Ishikawa (cell line): ENCODE measurements at regions not wholly inside any gene's neighbourhood (a gene's known extent, or its start where the extent isn't known, plus 50 kb on each side); places are given as distances from the start of the nearest gene placed in this dataset.

ENCODE experiments used
- CEBPB ChIP-seq: IDR thresholded peaks from 2 replicates; pipeline ENCODE4 v1.6.1; 2012
- CREB1 ChIP-seq: IDR thresholded peaks from 2 replicates; pipeline ENCODE4 v1.6.1; 2012; ENCODE audit warnings: low read depth
- EGR1 ChIP-seq: IDR thresholded peaks from 2 replicates; pipeline ENCODE4 v1.6.1; 2012
- EP300 ChIP-seq: IDR thresholded peaks from 2 replicates; pipeline ENCODE4 v1.6.1; 2012; ENCODE audit warnings: borderline replicate concordance
- FOXM1 ChIP-seq: IDR thresholded peaks from 2 replicates; pipeline ENCODE4 v1.6.1; 2012; ENCODE audit warnings: low read depth, borderline replicate concordance
- MAX ChIP-seq: IDR thresholded peaks from 2 replicates; pipeline ENCODE4 v1.6.1; 2012
- NFIC ChIP-seq: IDR thresholded peaks from 2 replicates; pipeline ENCODE4 v1.6.1; 2012
- RAD21 ChIP-seq: IDR thresholded peaks from 2 replicates; pipeline ENCODE4 v1.6.1; 2012; ENCODE audit warnings: low read depth
- REST ChIP-seq: IDR thresholded peaks from 2 replicates; pipeline ENCODE4 v1.6.1; 2012; ENCODE audit warnings: low read depth, mild to moderate bottlenecking
- TAF1 ChIP-seq: IDR thresholded peaks from 2 replicates; pipeline ENCODE4 v1.6.1; 2012; ENCODE audit warnings: low read depth, mild to moderate bottlenecking
- TCF12 ChIP-seq: IDR thresholded peaks from 2 replicates; pipeline ENCODE4 v1.6.1; 2012; ENCODE audit warnings: low read depth
- TEAD4 ChIP-seq: IDR thresholded peaks from 2 replicates; pipeline ENCODE4 v1.6.1; 2012
- USF1 ChIP-seq: IDR thresholded peaks from 2 replicates; pipeline ENCODE4 v1.6.1; 2012
- YY1 ChIP-seq: IDR thresholded peaks from 2 replicates; pipeline ENCODE4 v1.6.1; 2012; ENCODE audit warnings: low read depth
- ZBTB7A ChIP-seq: IDR thresholded peaks from 2 replicates; pipeline ENCODE4 v1.6.1; 2012; ENCODE audit warnings: low read depth

- TF ChIP-seq TCF12, result no peak
- no peak for TF ChIP-seq TAF1
- TF ChIP-seq REST, result no peak
- TF ChIP-seq EGR1, result no peak
- TF ChIP-seq NFIC, result no peak
- no peak for TF ChIP-seq USF1
- TF ChIP-seq ZBTB7A, result no peak
- TF ChIP-seq FOXM1, result no peak
- no peak for TF ChIP-seq RAD21
- TF ChIP-seq CEBPB, result no peak
- no peak for TF ChIP-seq YY1
- no peak for TF ChIP-seq CREB1
- no peak for TF ChIP-seq TEAD4
- TF ChIP-seq MAX, result no peak
- TF ChIP-seq EP300, result no peak
Observed at GRCh38 chr18:43794363-43794762, 517.1 kb upstream of the SYT4 start.

- no peak for TF ChIP-seq USF1
- no peak for TF ChIP-seq EP300
- TF ChIP-seq ZBTB7A, result no peak
- TF ChIP-seq TCF12, result no peak
- TF ChIP-seq FOXM1, result no peak
- TF ChIP-seq YY1, result no peak
- no peak for TF ChIP-seq NFIC
- no peak for TF ChIP-seq TAF1
- no peak for TF ChIP-seq RAD21
- TF ChIP-seq REST, result no peak
- no peak for TF ChIP-seq MAX
- no peak for TF ChIP-seq CEBPB
- TF ChIP-seq EGR1, result no peak
- no peak for TF ChIP-seq CREB1
- no peak for TF ChIP-seq TEAD4
Observed at GRCh38 chr18:43797347-43797746, 520.1 kb upstream of the SYT4 start.

- TF ChIP-seq RAD21 (no peak), CEBPB (no peak), ZBTB7A (no peak), TAF1 (no peak), CREB1 (no peak), YY1 (no peak), USF1 (no peak), TCF12 (no peak), EP300 (no peak), NFIC (no peak), TEAD4 (no peak), MAX (no peak)
Observed at GRCh38 chr18:43800584-43800983, 523.3 kb upstream of the SYT4 start.

GRCh38 chr18:43805646-43806194, 528.4 kb upstream of the SYT4 start:
- no peak for TF ChIP-seq USF1
- no peak for TF ChIP-seq ZBTB7A
- no peak for TF ChIP-seq TCF12
- TF ChIP-seq NFIC, result peak; percentile 60
- no peak for TF ChIP-seq EP300

- no peak for TF ChIP-seq REST
- no peak for TF ChIP-seq EP300
- no peak for TF ChIP-seq TAF1
- no peak for TF ChIP-seq TEAD4
Observed at GRCh38 chr18:43812627-43813026, 535.3 kb upstream of the SYT4 start.
